ENCODE measurements at regions not wholly inside any gene's neighbourhood (a gene's known extent, or its start where the extent isn't known, plus 50 kb on each side); places are given as distances from the start of the nearest gene placed in this dataset.
A peak's percentile ranks its signal among the peaks of the same experiment; 100 is the strongest.

DNA sequence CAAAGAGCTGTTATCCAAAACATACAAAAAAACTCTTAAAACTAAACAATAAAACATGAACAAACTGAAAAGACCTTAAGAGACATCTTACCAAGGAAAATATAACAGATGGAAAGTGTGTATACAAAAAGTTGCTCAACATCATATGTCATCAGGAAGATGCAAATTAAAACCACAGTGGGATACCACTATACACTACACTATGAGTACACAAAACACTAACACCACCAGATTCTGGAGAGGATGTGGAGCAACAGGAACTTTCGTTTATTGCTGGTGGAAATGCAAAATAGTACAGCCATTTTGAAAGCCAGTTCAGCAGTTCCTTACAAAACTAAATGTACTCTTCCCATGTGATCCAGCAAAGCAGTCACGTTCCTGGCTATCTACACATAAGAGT is 221.4 kb downstream of the CMPK2 start:
- intact Hi-C loops (cut with DNase I), result no loop called here
- no peaks in the 10 kb centered on the region for H3K36me3 ChIP-seq

DNA sequence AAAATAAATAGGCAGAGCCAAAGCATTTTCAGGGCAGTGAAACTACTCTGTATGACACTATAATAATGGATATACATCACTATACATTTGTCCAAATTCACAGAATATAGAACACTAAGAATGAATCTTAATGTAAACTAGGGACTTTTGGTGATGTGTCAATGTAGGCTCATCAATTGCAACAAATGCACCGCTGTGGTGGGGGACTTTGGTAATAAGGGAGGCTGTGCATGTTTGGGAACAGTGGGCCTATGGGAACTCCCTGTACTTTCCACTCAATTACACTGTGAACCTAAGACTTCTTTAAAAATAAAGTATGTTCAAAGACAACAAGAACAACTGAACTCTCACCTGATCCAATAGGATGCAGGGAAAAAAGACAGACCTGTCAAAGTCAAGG is 220.7 kb downstream of the CMPK2 start:
- no peaks in the 10 kb centered on the region for H3K36me3 ChIP-seq
- H3K9me3 ChIP-seq, result no peaks in the 10 kb centered on the region
- no peak for TF ChIP-seq POLR2A (IDR thresholded peaks at IDR 0.05; ENCODE audit: low read depth)
- TF ChIP-seq EP300 (IDR thresholded peaks at IDR 0.05), result no peak
- no peak for TF ChIP-seq POLR2AphosphoS5 (IDR thresholded peaks at IDR 0.05)
- no peak for TF ChIP-seq CTCF (IDR thresholded peaks at IDR 0.05)
- 93% methylated on average over 1 of the region's 1 CpG for WGBS
- no peak overlapping the region for H3K27ac ChIP-seq (replicated peaks in 1 of 4)
- H3K4me1 ChIP-seq, result no peaks in the 10 kb centered on the region
- peak; percentile 77 for DNase-seq (ENCODE audit: extremely low spot score)
- intact Hi-C loops (cut with DNase I), result no loop called here
- no peak overlapping the region for H3K4me3 ChIP-seq
- peaks cover 0 to 8% (median 0%) of the 10 kb centered on the region in 4 donors for H3K27me3 ChIP-seq

More for the DNA sequence above, 221.4 kb downstream of the CMPK2 start:
- DNase-seq (ENCODE audit: extremely low spot score), result peak; percentile 14
- Histone ChIP-seq H3K27me3 (peaks cover 0 to 8% (median 0%) of the 10 kb centered on the region in 4 donors), H3K4me1 (no peaks in the 10 kb centered on the region), H3K27ac (replicated peaks in 1 of 4) (no peak overlapping the region), H3K4me3 (no peak overlapping the region), H3K9me3 (no peaks in the 10 kb centered on the region)
- no peak for TF ChIP-seq CTCF (IDR thresholded peaks at IDR 0.05)
- no peak for TF ChIP-seq POLR2A (IDR thresholded peaks at IDR 0.05; ENCODE audit: low read depth)
- no peak for TF ChIP-seq EP300 (IDR thresholded peaks at IDR 0.05)
- no peak for TF ChIP-seq POLR2AphosphoS5 (IDR thresholded peaks at IDR 0.05)
- WGBS, result 68% methylated on average over 2 of the region's 2 CpGs

DNA sequence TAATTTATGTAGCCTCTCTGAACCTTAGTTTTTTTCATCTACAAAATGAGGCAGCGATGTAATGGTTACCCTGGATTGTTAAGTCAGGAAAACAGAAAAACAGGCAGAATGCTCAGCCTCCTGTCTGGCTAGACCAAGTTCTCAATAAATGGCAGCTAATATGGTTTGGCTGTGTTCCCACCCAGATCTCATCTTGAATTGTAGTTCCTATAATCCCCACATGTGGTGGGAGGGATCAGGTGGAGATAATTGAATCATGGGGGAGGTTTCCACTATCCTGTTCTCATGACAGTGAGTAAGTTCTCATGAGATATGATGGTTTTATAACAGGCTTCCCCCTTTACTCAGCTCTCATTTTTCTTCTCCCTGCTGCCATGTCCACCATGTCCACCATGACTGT is 220.0 kb downstream of the CMPK2 start:
- WGBS, result 91% methylated on average over 1 of the region's 1 CpG
- intact Hi-C loops (cut with DNase I), result no loop called here
- peak; percentile 19 for DNase-seq (ENCODE audit: extremely low spot score)
- no peaks in the 10 kb centered on the region for H3K36me3 ChIP-seq
- TF ChIP-seq EP300 (IDR thresholded peaks at IDR 0.05) (no peak), POLR2A (IDR thresholded peaks at IDR 0.05; ENCODE audit: low read depth) (no peak), POLR2AphosphoS5 (IDR thresholded peaks at IDR 0.05) (no peak), CTCF (IDR thresholded peaks at IDR 0.05) (no peak)
- H3K4me3 ChIP-seq, result no peak overlapping the region
- H3K9me3 ChIP-seq, result no peaks in the 10 kb centered on the region
- H3K27ac ChIP-seq (replicated peaks in 1 of 4), result no peak overlapping the region
- no peaks in the 10 kb centered on the region for H3K4me1 ChIP-seq
- peaks cover 0 to 8% (median 0%) of the 10 kb centered on the region in 4 donors for H3K27me3 ChIP-seq

GRCh38 chr2:6647046-6647445 is 218.7 kb downstream of the CMPK2 start:
- Histone ChIP-seq H3K27me3 (peaks cover 0 to 8% (median 0%) of the 10 kb centered on the region in 4 donors), H3K27ac (replicated peaks in 1 of 4) (no peak overlapping the region), H3K4me1 (no peaks in the 10 kb centered on the region), H3K9me3 (no peaks in the 10 kb centered on the region), H3K4me3 (no peak overlapping the region), H3K36me3 (no peaks in the 10 kb centered on the region)
- no peak for DNase-seq (ENCODE audit: extremely low spot score)
- 44% methylated on average over 6 of the region's 6 CpGs for WGBS
- TF ChIP-seq POLR2AphosphoS5 (IDR thresholded peaks at IDR 0.05), result no peak
- TF ChIP-seq CTCF (IDR thresholded peaks at IDR 0.05), result no peak
- no peak for TF ChIP-seq EP300 (IDR thresholded peaks at IDR 0.05)
- TF ChIP-seq POLR2A (IDR thresholded peaks at IDR 0.05; ENCODE audit: low read depth), result no peak
- intact Hi-C loops (cut with DNase I), result no loop called here

- 70% methylated on average over 6 of the region's 6 CpGs for WGBS
- intact Hi-C loops (cut with DNase I), result no loop called here
- Histone ChIP-seq H3K27me3 (peaks cover 0 to 8% (median 0%) of the 10 kb centered on the region in 4 donors), H3K27ac (replicated peaks in 1 of 4) (no peak overlapping the region), H3K9me3 (no peaks in the 10 kb centered on the region), H3K4me1 (no peaks in the 10 kb centered on the region), H3K36me3 (no peaks in the 10 kb centered on the region), H3K4me3 (no peak overlapping the region)
- TF ChIP-seq EP300 (IDR thresholded peaks at IDR 0.05) (no peak), CTCF (IDR thresholded peaks at IDR 0.05) (no peak), POLR2A (IDR thresholded peaks at IDR 0.05; ENCODE audit: low read depth) (no peak), POLR2AphosphoS5 (IDR thresholded peaks at IDR 0.05) (no peak)
- DNase-seq (ENCODE audit: extremely low spot score), result no peak
These were observed 217.0 kb downstream of the CMPK2 start for GRCh38 chr2:6648596-6649247.
